ENCODE measurements at regions not wholly inside any gene's neighbourhood (a gene's known extent, or its start where the extent isn't known, plus 50 kb on each side); places are given as distances from the start of the nearest gene placed in this dataset.

GRCh38 chr4:33465565-33465964, 2745.4 kb downstream of the PCDH7 start:
- TF ChIP-seq CTCF (IDR thresholded peaks at IDR 0.05): no peak
- no peak for TF ChIP-seq POLR2A (IDR thresholded peaks at IDR 0.05)
